Type B pancreatic cell (in vitro differentiated cells): ENCODE measurements at regions not wholly inside any gene's neighbourhood (a gene's known extent, or its start where the extent isn't known, plus 50 kb on each side); places are given as distances from the start of the nearest gene placed in this dataset.

ENCODE experiments used
- DNase-seq: peaks from one replicate; pipeline ENCODE4 v3.0.0; 2021; ENCODE audit warnings: mixed read lengths; ENCODE audit not compliant: unreplicated experiment; ENCODE audit errors: extremely low spot score
- H3K27ac Mint-ChIP-seq: 2 replicates; pipeline ENCODE4 v1.8.0; 2021; ENCODE audit warnings: mild to moderate bottlenecking, mixed read lengths
- H3K27me3 Mint-ChIP-seq: 2 replicates; pipeline ENCODE4 v1.8.0; 2021; ENCODE audit warnings: mixed read lengths
- H3K36me3 Mint-ChIP-seq: 2 replicates; pipeline ENCODE4 v1.8.0; 2021; ENCODE audit warnings: mixed read lengths
- H3K4me1 Mint-ChIP-seq: one replicate; pipeline ENCODE4 v1.8.0; 2021; ENCODE audit warnings: mixed read lengths; ENCODE audit not compliant: unreplicated experiment
- H3K4me3 Mint-ChIP-seq: 2 replicates; pipeline ENCODE4 v1.8.0; 2021; ENCODE audit warnings: mild to moderate bottlenecking, mixed read lengths
- H3K9me3 Mint-ChIP-seq: 2 replicates; pipeline ENCODE4 v1.8.0; 2021; ENCODE audit warnings: mixed read lengths
- CTCF ChIP-seq: fragments of 200-600 bp; sonication (generic); conservative IDR thresholded peaks from 2 replicates; pipeline ENCODE4 v1.5.0; 2021; ENCODE audit warnings: antibody characterized with exemption, mild to moderate bottlenecking

DNA sequence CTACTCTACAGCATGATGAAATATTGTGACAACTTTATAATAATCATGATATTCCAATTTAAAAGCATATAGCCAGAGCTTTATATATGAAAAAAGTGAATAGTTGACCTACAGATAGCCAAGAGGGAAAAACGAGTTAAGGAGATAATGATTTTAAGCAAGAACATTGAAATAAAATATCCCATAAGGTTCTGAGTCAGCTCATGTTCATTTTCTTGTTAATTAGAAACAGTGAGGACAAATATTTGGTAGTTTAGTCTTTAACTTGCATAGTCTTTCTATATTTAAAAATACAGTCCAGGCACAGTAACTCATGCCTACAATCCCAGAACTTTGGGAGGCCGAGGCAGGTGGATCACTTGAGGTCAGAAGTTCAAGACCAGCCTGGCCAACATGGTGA is 55.8 kb upstream of the CDH6 start:
- Mint-ChIP-seq H3K9me3 (no peaks in the 10 kb centered on the region), H3K27ac (no peak overlapping the region), H3K27me3 (no peaks in the 10 kb centered on the region), H3K4me3 (no peak overlapping the region), H3K36me3 (no peaks in the 10 kb centered on the region), H3K4me1 (no peaks in the 10 kb centered on the region)
- no peak for DNase-seq
- TF ChIP-seq CTCF: no peak

GRCh38 chr5:31135542-31135941 is 57.9 kb upstream of the CDH6 start:
- DNase-seq: no peak
- Mint-ChIP-seq H3K27ac (no peak overlapping the region), H3K4me3 (no peak overlapping the region), H3K27me3 (no peaks in the 10 kb centered on the region), H3K36me3 (no peaks in the 10 kb centered on the region), H3K9me3 (no peaks in the 10 kb centered on the region), H3K4me1 (no peaks in the 10 kb centered on the region)
- TF ChIP-seq CTCF: no peak

GRCh38 chr5:31133488-31133887 is 60.0 kb upstream of the CDH6 start:
- Mint-ChIP-seq H3K4me1 (no peaks in the 10 kb centered on the region), H3K9me3 (no peaks in the 10 kb centered on the region), H3K27me3 (no peaks in the 10 kb centered on the region), H3K36me3 (no peaks in the 10 kb centered on the region), H3K27ac (no peak overlapping the region), H3K4me3 (no peak overlapping the region)
- TF ChIP-seq CTCF: no peak
- DNase-seq: no peak

- Mint-ChIP-seq H3K36me3 (no peaks in the 10 kb centered on the region), H3K4me1 (no peaks in the 10 kb centered on the region), H3K27ac (no peak overlapping the region), H3K9me3 (no peaks in the 10 kb centered on the region), H3K4me3 (no peak overlapping the region), H3K27me3 (no peaks in the 10 kb centered on the region)
- TF ChIP-seq CTCF: no peak
- DNase-seq: no peak
Measured at GRCh38 chr5:31131381-31131891, 62.0 kb upstream of the CDH6 start.

DNA sequence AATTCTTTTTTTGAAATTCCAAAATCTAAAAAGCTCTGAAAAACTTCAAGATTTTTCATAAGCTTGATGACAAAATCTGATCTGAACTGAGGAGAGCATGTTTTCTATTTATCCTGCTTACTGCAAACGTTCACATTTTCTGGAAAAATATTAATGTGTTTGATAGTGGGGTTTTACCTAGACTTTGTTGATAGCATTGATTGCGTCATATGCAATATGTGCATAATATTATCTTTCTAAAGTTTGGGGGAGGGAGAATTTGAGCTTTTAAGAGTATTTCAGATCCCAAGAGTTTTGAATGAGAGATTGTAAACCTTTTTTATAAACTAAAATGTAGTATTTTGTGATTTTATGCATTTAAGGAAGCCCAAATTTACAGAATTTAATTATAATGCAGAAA is 62.8 kb upstream of the CDH6 start:
- TF ChIP-seq CTCF: no peak
- no peak overlapping the region for H3K4me3 Mint-ChIP-seq
- H3K36me3 Mint-ChIP-seq: no peaks in the 10 kb centered on the region
- H3K9me3 Mint-ChIP-seq: no peaks in the 10 kb centered on the region
- no peaks in the 10 kb centered on the region for H3K4me1 Mint-ChIP-seq
- H3K27me3 Mint-ChIP-seq: no peaks in the 10 kb centered on the region
- no peak overlapping the region for H3K27ac Mint-ChIP-seq
- no peak for DNase-seq
